22Rv1 (cell line): ENCODE measurements at regions not wholly inside any gene's neighbourhood (a gene's known extent, or its start where the extent isn't known, plus 50 kb on each side); places are given as distances from the start of the nearest gene placed in this dataset.
A peak's percentile ranks its signal among the peaks of the same experiment; 100 is the strongest.

Experiments used
- CTCF ChIP-seq: fragments of 450-650 bp; IDR thresholded peaks from 2 replicates; pipeline ENCODE4 v1.5.1; 2017; ENCODE audit warnings: mild to moderate bottlenecking
- ZFX ChIP-seq: fragments of 450-650 bp; IDR thresholded peaks from 2 replicates; pipeline ENCODE4 v1.6.1; 2017; ENCODE audit warnings: antibody characterized with exemption, borderline replicate concordance

- TF ChIP-seq CTCF (peak; percentile 96), ZFX (no peak)
Measured at GRCh38 chr11:12599408-12600143, 74.6 kb upstream of the TEAD1 start.
